Ascending aorta (tissue), 2 donors: ENCODE measurements at regions not wholly inside any gene's neighbourhood (a gene's known extent, or its start where the extent isn't known, plus 50 kb on each side); places are given as distances from the start of the nearest gene placed in this dataset.

Source experiments
- DNase-seq, 2 donors: peaks; one replicate each; pipeline ENCODE4 v3.0.0-alpha.2; 2019; ENCODE audit warnings: low spot score in 2 of 2
- H3K27ac ChIP-seq, 2 donors: fragments of 200-600 bp; sonication (generic); one replicate each; pipeline ENCODE4 v1.5.1; 2016 to 2017; ENCODE audit warnings: mild to moderate bottlenecking in 1 of 2
- H3K27me3 ChIP-seq: fragments of 200-600 bp; sonication (generic); one replicate; pipeline ENCODE4 v1.5.1; 2017
- H3K36me3 ChIP-seq, 2 donors: fragments of 200-600 bp; sonication (generic); one replicate each; pipeline ENCODE4 v1.5.1; 2016
- H3K4me1 ChIP-seq, 2 donors: fragments of 200-600 bp; sonication (generic); one replicate each; pipeline ENCODE4 v1.5.1; 2016 to 2017; ENCODE audit warnings: mild to moderate bottlenecking in 1 of 2
- H3K4me3 ChIP-seq, 2 donors: fragments of 200-600 bp; sonication (generic); one replicate each; pipeline ENCODE4 v1.5.1; 2016 to 2017; ENCODE audit warnings: mild to moderate bottlenecking in 1 of 2
- H3K9me3 ChIP-seq, 2 donors: fragments of 200-600 bp; sonication (generic); one replicate each; pipeline ENCODE4 v1.5.1; 2016
- CTCF ChIP-seq, 3 experiments: fragments of 200-600 bp in 2 of 3; fragments of 450-650 bp in 1 of 3; sonication (generic) in 2 of 3; IDR thresholded peaks; one replicate each; pipeline ENCODE4 v1.5.1; 2016 to 2019; ENCODE audit warnings: antibody characterized with exemption in 3 of 3, mild to moderate bottlenecking in 1 of 3, moderate library complexity in 1 of 3
- intact Hi-C: fragments of 100-400 bp; cut with DNase I; formaldehyde crosslinking; loops from one replicate; pipeline ENCODE4 v1.15.1; 2023

GRCh38 chr9:115675834-115676233, 477.8 kb upstream of the PAPPA start:
- Histone ChIP-seq H3K27me3 (no peaks in the 10 kb centered on the region), H3K36me3 (no peaks in the 10 kb centered on the region), H3K27ac (no peak overlapping the region), H3K4me1 (peaks cover 3 to 22% of the 10 kb centered on the region in 2 donors), H3K9me3 (no peaks in the 10 kb centered on the region), H3K4me3 (no peak overlapping the region)
- no peak for TF ChIP-seq CTCF (IDR thresholded peaks at IDR 0.05)
- DNase-seq, result no peak
- intact Hi-C loops, result no loop called here

GRCh38 chr9:115680231-115680630, 473.4 kb upstream of the PAPPA start:
- Histone ChIP-seq H3K27me3 (no peaks in the 10 kb centered on the region), H3K9me3 (peaks cover 0 to 4% of the 10 kb centered on the region in 2 donors), H3K4me1 (no peaks in the 10 kb centered on the region), H3K36me3 (no peaks in the 10 kb centered on the region), H3K27ac (no peak overlapping the region), H3K4me3 (no peak overlapping the region)
- DNase-seq, result no peak
- intact Hi-C loops, result no loop called here
- no peak for TF ChIP-seq CTCF (IDR thresholded peaks at IDR 0.05)

- DNase-seq, result no peak
- no peak for TF ChIP-seq CTCF (IDR thresholded peaks at IDR 0.05)
- no peak overlapping the region for H3K4me3 ChIP-seq
- intact Hi-C loops, result no loop called here
- peaks cover 0 to 4% of the 10 kb centered on the region in 2 donors for H3K9me3 ChIP-seq
- no peak overlapping the region for H3K27ac ChIP-seq
- H3K36me3 ChIP-seq, result no peaks in the 10 kb centered on the region
- no peaks in the 10 kb centered on the region for H3K27me3 ChIP-seq
- no peaks in the 10 kb centered on the region for H3K4me1 ChIP-seq
Observed at GRCh38 chr9:115681585-115681984, 472.0 kb upstream of the PAPPA start.

GRCh38 chr9:115686069-115686468, 467.5 kb upstream of the PAPPA start:
- Histone ChIP-seq H3K27ac (no peak overlapping the region), H3K4me1 (no peaks in the 10 kb centered on the region), H3K9me3 (peaks cover 0 to 4% of the 10 kb centered on the region in 2 donors), H3K27me3 (no peaks in the 10 kb centered on the region), H3K36me3 (no peaks in the 10 kb centered on the region), H3K4me3 (no peak overlapping the region)
- TF ChIP-seq CTCF (IDR thresholded peaks at IDR 0.05), result no peak
- no peak for DNase-seq
- intact Hi-C loops, result no loop called here

- TF ChIP-seq CTCF (IDR thresholded peaks at IDR 0.05), result no peak
- Histone ChIP-seq H3K4me1 (peaks cover 0 to 6% of the 10 kb centered on the region in 2 donors), H3K4me3 (no peak overlapping the region), H3K36me3 (no peaks in the 10 kb centered on the region), H3K9me3 (peaks cover 0 to 4% of the 10 kb centered on the region in 2 donors), H3K27me3 (no peaks in the 10 kb centered on the region), H3K27ac (no peak overlapping the region)
- intact Hi-C loops, result no loop called here
- DNase-seq, result no peak
Observed at GRCh38 chr9:115687356-115687755, 466.2 kb upstream of the PAPPA start.

GRCh38 chr9:115689331-115689730, 464.3 kb upstream of the PAPPA start:
- no peak for TF ChIP-seq CTCF (IDR thresholded peaks at IDR 0.05)
- Histone ChIP-seq H3K27ac (no peak overlapping the region), H3K36me3 (no peaks in the 10 kb centered on the region), H3K27me3 (no peaks in the 10 kb centered on the region), H3K4me3 (no peak overlapping the region), H3K9me3 (peaks cover 0 to 4% of the 10 kb centered on the region in 2 donors), H3K4me1 (peaks cover 0 to 6% of the 10 kb centered on the region in 2 donors)
- intact Hi-C loops, result no loop called here
- DNase-seq, result no peak
